ENCODE measurements at regions not wholly inside any gene's neighbourhood (a gene's known extent, or its start where the extent isn't known, plus 50 kb on each side); places are given as distances from the start of the nearest gene placed in this dataset.

GRCh38 chr17:73976147-73976546 lies 227.3 kb upstream of the RPL38 start:
- peaks cover 64% of the 10 kb centered on the region for H3K27me3 Mint-ChIP-seq (ENCODE audit: insufficient read depth, unreplicated experiment)
- BruUV-seq (replicated peaks) = no TSS peak
- no peak for DNase-seq (ENCODE audit: unreplicated experiment)
- no peaks in the 10 kb centered on the region for H3K9me3 Mint-ChIP-seq (ENCODE audit: unreplicated experiment)
- no peak for TF ChIP-seq CTCF (IDR thresholded peaks at IDR 0.05; ENCODE audit: unreplicated experiment)
- POLR2A ChIA-PET = no interaction called here
- intact Hi-C loops (cut with micrococcal nuclease) = no loop called here
- H3K27ac Mint-ChIP-seq (ENCODE audit: low read depth, unreplicated experiment) = no peak overlapping the region
- H3K4me3 Mint-ChIP-seq (ENCODE audit: unreplicated experiment) = no peak overlapping the region
- CTCF ChIA-PET = no interaction called here
- H3K36me3 Mint-ChIP-seq (ENCODE audit: insufficient read depth, unreplicated experiment) = peaks cover 7% of the 10 kb centered on the region
- no peaks in the 10 kb centered on the region for H3K4me1 Mint-ChIP-seq (ENCODE audit: insufficient read depth, unreplicated experiment)

GRCh38 chr17:73976676-73977521 lies 226.6 kb upstream of the RPL38 start:
- CTCF ChIA-PET = interaction anchor here (0.7 to 1.5 kb wide), 2 partner anchors 22 to 720 kb away, joined by 4 to 5 read pairs; no protein-coding TSS in a partner anchor
- POLR2A ChIA-PET = no interaction called here
- Mint-ChIP-seq H3K27me3 (ENCODE audit: insufficient read depth, unreplicated experiment) (peaks cover 64% of the 10 kb centered on the region), H3K9me3 (ENCODE audit: unreplicated experiment) (no peaks in the 10 kb centered on the region), H3K36me3 (ENCODE audit: insufficient read depth, unreplicated experiment) (peaks cover 7% of the 10 kb centered on the region), H3K27ac (ENCODE audit: low read depth, unreplicated experiment) (no peak overlapping the region), H3K4me3 (ENCODE audit: unreplicated experiment) (no peak overlapping the region), H3K4me1 (ENCODE audit: insufficient read depth, unreplicated experiment) (no peaks in the 10 kb centered on the region)
- no TSS peak for BruUV-seq (replicated peaks)
- intact Hi-C loops (cut with micrococcal nuclease) = no loop called here
- DNase-seq (ENCODE audit: unreplicated experiment) = no peak
- TF ChIP-seq CTCF (IDR thresholded peaks at IDR 0.05; ENCODE audit: unreplicated experiment) = no peak

GRCh38 chr17:73980517-73980916 lies 223.0 kb upstream of the RPL38 start:
- Mint-ChIP-seq H3K36me3 (ENCODE audit: insufficient read depth, unreplicated experiment) (peaks cover 7% of the 10 kb centered on the region), H3K27ac (ENCODE audit: low read depth, unreplicated experiment) (no peak overlapping the region), H3K27me3 (ENCODE audit: insufficient read depth, unreplicated experiment) (peaks cover 68% of the 10 kb centered on the region), H3K4me3 (ENCODE audit: unreplicated experiment) (no peak overlapping the region), H3K9me3 (ENCODE audit: unreplicated experiment) (no peaks in the 10 kb centered on the region), H3K4me1 (ENCODE audit: insufficient read depth, unreplicated experiment) (no peaks in the 10 kb centered on the region)
- BruUV-seq (replicated peaks) = no TSS peak
- no peak for TF ChIP-seq CTCF (IDR thresholded peaks at IDR 0.05; ENCODE audit: unreplicated experiment)
- intact Hi-C loops (cut with micrococcal nuclease) = no loop called here
- no peak for DNase-seq (ENCODE audit: unreplicated experiment)
- ChIA-PET CTCF (interaction anchor here (1.7 kb wide), 1 partner anchor 17 kb away, joined by 6 read pairs; no protein-coding TSS in a partner anchor), POLR2A (no interaction called here)

GRCh38 chr17:73982871-73983270 lies 220.6 kb upstream of the RPL38 start:
- intact Hi-C loops (cut with micrococcal nuclease) = no loop called here
- TF ChIP-seq CTCF (IDR thresholded peaks at IDR 0.05; ENCODE audit: unreplicated experiment) = no peak
- no peak overlapping the region for H3K27ac Mint-ChIP-seq (ENCODE audit: low read depth, unreplicated experiment)
- H3K4me1 Mint-ChIP-seq (ENCODE audit: insufficient read depth, unreplicated experiment) = no peaks in the 10 kb centered on the region
- no peak overlapping the region for H3K4me3 Mint-ChIP-seq (ENCODE audit: unreplicated experiment)
- peaks cover 55% of the 10 kb centered on the region for H3K27me3 Mint-ChIP-seq (ENCODE audit: insufficient read depth, unreplicated experiment)
- BruUV-seq (replicated peaks) = no TSS peak
- peaks cover 7% of the 10 kb centered on the region for H3K36me3 Mint-ChIP-seq (ENCODE audit: insufficient read depth, unreplicated experiment)
- ChIA-PET CTCF (no interaction called here), POLR2A (no interaction called here)
- no peak for DNase-seq (ENCODE audit: unreplicated experiment)
- no peaks in the 10 kb centered on the region for H3K9me3 Mint-ChIP-seq (ENCODE audit: unreplicated experiment)
